ENCODE measurements at regions not wholly inside any gene's neighbourhood (a gene's known extent, or its start where the extent isn't known, plus 50 kb on each side); places are given as distances from the start of the nearest gene placed in this dataset.

DNA sequence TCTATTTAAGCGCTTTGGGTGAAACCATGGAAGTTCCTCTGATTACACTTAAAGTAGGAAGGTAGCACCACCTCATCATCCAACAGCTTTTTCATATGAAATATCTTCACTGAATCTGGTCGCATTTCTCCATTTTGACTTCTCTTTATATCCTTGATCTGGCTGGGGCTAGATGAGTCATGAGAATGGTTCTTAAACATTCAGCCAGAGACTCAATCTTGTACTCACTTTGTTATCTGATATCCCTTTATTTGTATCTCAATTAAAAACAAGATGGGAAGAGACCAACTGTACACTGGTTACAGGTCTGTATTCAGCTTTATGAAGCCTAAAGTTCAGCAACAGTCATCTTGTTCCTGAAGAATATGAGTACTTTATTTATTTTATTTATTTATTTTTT, 84.9 kb downstream of the CBLL2 start:
- no peak for ATAC-seq
- TF ChIP-seq, protein P1, sequence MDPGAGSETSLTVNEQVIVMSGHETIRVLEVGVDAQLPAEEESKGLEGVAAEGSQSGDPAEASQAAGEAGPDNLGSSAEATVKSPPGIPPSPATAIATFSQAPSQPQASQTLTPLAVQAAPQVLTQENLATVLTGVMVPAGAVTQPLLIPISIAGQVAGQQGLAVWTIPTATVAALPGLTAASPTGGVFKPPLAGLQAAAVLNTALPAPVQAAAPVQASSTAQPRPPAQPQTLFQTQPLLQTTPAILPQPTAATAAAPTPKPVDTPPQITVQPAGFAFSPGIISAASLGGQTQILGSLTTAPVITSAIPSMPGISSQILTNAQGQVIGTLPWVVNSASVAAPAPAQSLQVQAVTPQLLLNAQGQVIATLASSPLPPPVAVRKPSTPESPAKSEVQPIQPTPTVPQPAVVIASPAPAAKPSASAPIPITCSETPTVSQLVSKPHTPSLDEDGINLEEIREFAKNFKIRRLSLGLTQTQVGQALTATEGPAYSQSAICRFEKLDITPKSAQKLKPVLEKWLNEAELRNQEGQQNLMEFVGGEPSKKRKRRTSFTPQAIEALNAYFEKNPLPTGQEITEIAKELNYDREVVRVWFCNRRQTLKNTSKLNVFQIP (CRISPR knock-in tag; IDR thresholded peaks at IDR 0.05; ENCODE audit: borderline replicate concordance, low read depth): no peak
- TF ChIP-seq, protein P2, sequence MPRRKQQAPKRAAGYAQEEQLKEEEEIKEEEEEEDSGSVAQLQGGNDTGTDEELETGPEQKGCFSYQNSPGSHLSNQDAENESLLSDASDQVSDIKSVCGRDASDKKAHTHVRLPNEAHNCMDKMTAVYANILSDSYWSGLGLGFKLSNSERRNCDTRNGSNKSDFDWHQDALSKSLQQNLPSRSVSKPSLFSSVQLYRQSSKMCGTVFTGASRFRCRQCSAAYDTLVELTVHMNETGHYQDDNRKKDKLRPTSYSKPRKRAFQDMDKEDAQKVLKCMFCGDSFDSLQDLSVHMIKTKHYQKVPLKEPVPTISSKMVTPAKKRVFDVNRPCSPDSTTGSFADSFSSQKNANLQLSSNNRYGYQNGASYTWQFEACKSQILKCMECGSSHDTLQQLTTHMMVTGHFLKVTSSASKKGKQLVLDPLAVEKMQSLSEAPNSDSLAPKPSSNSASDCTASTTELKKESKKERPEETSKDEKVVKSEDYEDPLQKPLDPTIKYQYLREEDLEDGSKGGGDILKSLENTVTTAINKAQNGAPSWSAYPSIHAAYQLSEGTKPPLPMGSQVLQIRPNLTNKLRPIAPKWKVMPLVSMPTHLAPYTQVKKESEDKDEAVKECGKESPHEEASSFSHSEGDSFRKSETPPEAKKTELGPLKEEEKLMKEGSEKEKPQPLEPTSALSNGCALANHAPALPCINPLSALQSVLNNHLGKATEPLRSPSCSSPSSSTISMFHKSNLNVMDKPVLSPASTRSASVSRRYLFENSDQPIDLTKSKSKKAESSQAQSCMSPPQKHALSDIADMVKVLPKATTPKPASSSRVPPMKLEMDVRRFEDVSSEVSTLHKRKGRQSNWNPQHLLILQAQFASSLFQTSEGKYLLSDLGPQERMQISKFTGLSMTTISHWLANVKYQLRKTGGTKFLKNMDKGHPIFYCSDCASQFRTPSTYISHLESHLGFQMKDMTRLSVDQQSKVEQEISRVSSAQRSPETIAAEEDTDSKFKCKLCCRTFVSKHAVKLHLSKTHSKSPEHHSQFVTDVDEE (CRISPR knock-in tag; IDR thresholded peaks at IDR 0.05): no peak
- TF ChIP-seq TCF4 (CRISPR knock-in tag; IDR thresholded peaks at IDR 0.05; ENCODE audit: borderline replicate concordance) (no peak), ZFP3 (CRISPR knock-in tag; IDR thresholded peaks at IDR 0.05) (no peak), ZNF70 (CRISPR knock-in tag; IDR thresholded peaks at IDR 0.05) (no peak), ZNF8 (CRISPR knock-in tag; IDR thresholded peaks at IDR 0.05) (no peak), ESRRG (CRISPR knock-in tag; IDR thresholded peaks at IDR 0.05) (no peak), PPARA (CRISPR knock-in tag; IDR thresholded peaks at IDR 0.05; ENCODE audit: borderline replicate concordance) (no peak), ARNTL (CRISPR knock-in tag; IDR thresholded peaks at IDR 0.05; ENCODE audit: borderline replicate concordance, low read depth) (no peak), ISL1 (CRISPR knock-in tag; IDR thresholded peaks at IDR 0.05) (no peak), RARB (CRISPR knock-in tag; IDR thresholded peaks at IDR 0.05) (no peak)
- TF ChIP-seq, protein P3, sequence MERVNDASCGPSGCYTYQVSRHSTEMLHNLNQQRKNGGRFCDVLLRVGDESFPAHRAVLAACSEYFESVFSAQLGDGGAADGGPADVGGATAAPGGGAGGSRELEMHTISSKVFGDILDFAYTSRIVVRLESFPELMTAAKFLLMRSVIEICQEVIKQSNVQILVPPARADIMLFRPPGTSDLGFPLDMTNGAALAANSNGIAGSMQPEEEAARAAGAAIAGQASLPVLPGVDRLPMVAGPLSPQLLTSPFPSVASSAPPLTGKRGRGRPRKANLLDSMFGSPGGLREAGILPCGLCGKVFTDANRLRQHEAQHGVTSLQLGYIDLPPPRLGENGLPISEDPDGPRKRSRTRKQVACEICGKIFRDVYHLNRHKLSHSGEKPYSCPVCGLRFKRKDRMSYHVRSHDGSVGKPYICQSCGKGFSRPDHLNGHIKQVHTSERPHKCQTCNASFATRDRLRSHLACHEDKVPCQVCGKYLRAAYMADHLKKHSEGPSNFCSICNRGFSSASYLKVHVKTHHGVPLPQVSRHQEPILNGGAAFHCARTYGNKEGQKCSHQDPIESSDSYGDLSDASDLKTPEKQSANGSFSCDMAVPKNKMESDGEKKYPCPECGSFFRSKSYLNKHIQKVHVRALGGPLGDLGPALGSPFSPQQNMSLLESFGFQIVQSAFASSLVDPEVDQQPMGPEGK (CRISPR knock-in tag; IDR thresholded peaks at IDR 0.05; ENCODE audit: borderline replicate concordance): no peak

DNA sequence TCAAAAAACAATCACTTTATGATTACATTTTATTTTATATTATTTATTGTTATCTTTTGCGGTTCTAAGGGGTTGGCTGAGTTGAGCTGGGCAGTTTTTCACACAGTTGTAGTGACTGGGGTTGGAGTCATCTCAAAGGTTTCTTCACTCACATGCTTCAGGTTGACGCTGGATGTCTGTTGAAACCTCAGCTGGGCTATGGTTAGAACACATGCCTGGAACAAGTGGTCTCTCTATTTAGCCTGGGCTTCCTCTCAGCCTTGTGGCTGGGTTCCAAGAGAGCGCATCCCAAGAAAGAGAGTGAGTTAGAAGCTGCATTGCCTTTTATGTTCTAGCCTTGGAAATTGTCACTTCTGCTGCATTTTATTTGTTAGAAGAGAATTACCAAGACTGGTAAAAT, 87.4 kb downstream of the CBLL2 start:
- TF ChIP-seq TOX (CRISPR knock-in tag; IDR thresholded peaks at IDR 0.05; ENCODE audit: borderline replicate concordance): no peak
- TF ChIP-seq PPARA (CRISPR knock-in tag; IDR thresholded peaks at IDR 0.05; ENCODE audit: borderline replicate concordance): no peak
- TF ChIP-seq ZNF565 (CRISPR knock-in tag; conservative IDR thresholded peaks at IDR 0.05; ENCODE audit: low read depth): no peak
- no peak for TF ChIP-seq ZC3H10 (CRISPR knock-in tag; IDR thresholded peaks at IDR 0.05)
- no peak for TF ChIP-seq ARNTL (CRISPR knock-in tag; IDR thresholded peaks at IDR 0.05; ENCODE audit: borderline replicate concordance, low read depth)
- no peak for TF ChIP-seq ZFP3 (CRISPR knock-in tag; IDR thresholded peaks at IDR 0.05)
- no peak for TF ChIP-seq ZNF8 (CRISPR knock-in tag; IDR thresholded peaks at IDR 0.05)
- TF ChIP-seq, protein P1 (CRISPR knock-in tag; IDR thresholded peaks at IDR 0.05; ENCODE audit: borderline replicate concordance, low read depth): no peak
- TF ChIP-seq BACH2 (CRISPR knock-in tag; IDR thresholded peaks at IDR 0.05; ENCODE audit: borderline replicate concordance): no peak
- no peak for TF ChIP-seq TCF4 (CRISPR knock-in tag; IDR thresholded peaks at IDR 0.05; ENCODE audit: borderline replicate concordance)
- no peak for TF ChIP-seq SNAI2 (CRISPR knock-in tag; IDR thresholded peaks at IDR 0.05)
- no peak for ATAC-seq

DNA sequence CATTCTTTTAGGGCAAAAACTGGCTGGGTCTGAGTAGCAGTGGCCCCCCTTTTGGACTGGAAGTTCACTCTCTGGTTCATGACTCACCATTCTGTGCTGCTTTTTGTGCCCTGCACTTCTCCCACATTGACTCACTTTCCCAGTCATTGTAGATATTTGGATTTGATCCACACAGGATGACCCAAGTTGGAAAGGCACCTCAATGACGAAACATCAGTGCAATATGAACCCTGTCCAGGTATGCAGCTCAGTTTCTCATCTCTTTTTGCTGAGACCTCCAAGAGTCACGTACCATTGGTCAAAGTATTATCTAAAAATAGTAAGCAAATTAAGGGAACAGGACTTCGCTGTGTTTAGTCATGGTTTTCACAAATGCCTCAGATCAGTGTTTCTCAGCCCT, 92.7 kb downstream of the CBLL2 start:
- peak; percentile 56; the same call in 2 of the 3 replicates for ATAC-seq
- TF ChIP-seq ESRRG (CRISPR knock-in tag; IDR thresholded peaks at IDR 0.05) (no peak), SNAI2 (CRISPR knock-in tag; IDR thresholded peaks at IDR 0.05) (no peak), ZFP3 (CRISPR knock-in tag; IDR thresholded peaks at IDR 0.05) (no peak), TOX (CRISPR knock-in tag; IDR thresholded peaks at IDR 0.05; ENCODE audit: borderline replicate concordance) (no peak), ZNF70 (CRISPR knock-in tag; IDR thresholded peaks at IDR 0.05) (no peak), BACH2 (CRISPR knock-in tag; IDR thresholded peaks at IDR 0.05; ENCODE audit: borderline replicate concordance) (no peak), RARB (CRISPR knock-in tag; IDR thresholded peaks at IDR 0.05) (no peak), OSR1 (CRISPR knock-in tag; IDR thresholded peaks at IDR 0.05) (no peak)
- TF ChIP-seq, protein P4, sequence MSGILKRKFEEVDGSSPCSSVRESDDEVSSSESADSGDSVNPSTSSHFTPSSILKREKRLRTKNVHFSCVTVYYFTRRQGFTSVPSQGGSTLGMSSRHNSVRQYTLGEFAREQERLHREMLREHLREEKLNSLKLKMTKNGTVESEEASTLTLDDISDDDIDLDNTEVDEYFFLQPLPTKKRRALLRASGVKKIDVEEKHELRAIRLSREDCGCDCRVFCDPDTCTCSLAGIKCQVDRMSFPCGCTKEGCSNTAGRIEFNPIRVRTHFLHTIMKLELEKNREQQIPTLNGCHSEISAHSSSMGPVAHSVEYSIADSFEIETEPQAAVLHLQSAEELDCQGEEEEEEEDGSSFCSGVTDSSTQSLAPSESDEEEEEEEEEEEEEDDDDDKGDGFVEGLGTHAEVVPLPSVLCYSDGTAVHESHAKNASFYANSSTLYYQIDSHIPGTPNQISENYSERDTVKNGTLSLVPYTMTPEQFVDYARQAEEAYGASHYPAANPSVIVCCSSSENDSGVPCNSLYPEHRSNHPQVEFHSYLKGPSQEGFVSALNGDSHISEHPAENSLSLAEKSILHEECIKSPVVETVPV (CRISPR knock-in tag; IDR thresholded peaks at IDR 0.05): no peak
- TF ChIP-seq, protein P3 (CRISPR knock-in tag; IDR thresholded peaks at IDR 0.05; ENCODE audit: borderline replicate concordance): no peak
- TF ChIP-seq, protein P2 (CRISPR knock-in tag; IDR thresholded peaks at IDR 0.05): no peak
- TF ChIP-seq, protein P5, sequence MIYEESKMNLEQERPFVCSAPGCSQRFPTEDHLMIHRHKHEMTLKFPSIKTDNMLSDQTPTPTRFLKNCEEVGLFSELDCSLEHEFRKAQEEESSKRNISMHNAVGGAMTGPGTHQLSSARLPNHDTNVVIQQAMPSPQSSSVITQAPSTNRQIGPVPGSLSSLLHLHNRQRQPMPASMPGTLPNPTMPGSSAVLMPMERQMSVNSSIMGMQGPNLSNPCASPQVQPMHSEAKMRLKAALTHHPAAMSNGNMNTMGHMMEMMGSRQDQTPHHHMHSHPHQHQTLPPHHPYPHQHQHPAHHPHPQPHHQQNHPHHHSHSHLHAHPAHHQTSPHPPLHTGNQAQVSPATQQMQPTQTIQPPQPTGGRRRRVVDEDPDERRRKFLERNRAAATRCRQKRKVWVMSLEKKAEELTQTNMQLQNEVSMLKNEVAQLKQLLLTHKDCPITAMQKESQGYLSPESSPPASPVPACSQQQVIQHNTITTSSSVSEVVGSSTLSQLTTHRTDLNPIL (CRISPR knock-in tag; IDR thresholded peaks at IDR 0.05; ENCODE audit: low read depth): no peak
